Mesendoderm (in vitro differentiated cells): ENCODE measurements at regions not wholly inside any gene's neighbourhood (a gene's known extent, or its start where the extent isn't known, plus 50 kb on each side); places are given as distances from the start of the nearest gene placed in this dataset.
"Not testable (repeated sequence)": the region's sequence is repeated elsewhere in the genome, so short reads cannot be mapped to it uniquely, and the experiment has no call there.

Source experiments
- DNase-seq: peaks from one replicate; pipeline ENCODE4 v3.0.0; 2013
- H2AK5ac ChIP-seq: 2 replicates; pipeline ENCODE4 v1.6.1; 2013; ENCODE audit warnings: low read length, inconsistent platforms
- H2BK120ac ChIP-seq: 2 replicates; pipeline ENCODE4 v1.6.1; 2013; ENCODE audit warnings: low read depth, mild to moderate bottlenecking, low read length, moderate library complexity, mixed read lengths
- H2BK15ac ChIP-seq: replicated peaks from 2 replicates; pipeline ENCODE4 v1.6.1; 2013; ENCODE audit warnings: low read depth, mild to moderate bottlenecking, moderate library complexity
- H2BK5ac ChIP-seq: 2 replicates; pipeline ENCODE4 v1.6.1; 2013; ENCODE audit warnings: low read length, inconsistent platforms
- H3K18ac ChIP-seq: 2 replicates; pipeline ENCODE4 v1.6.1; 2013; ENCODE audit warnings: mild to moderate bottlenecking, low read length, mixed read lengths
- H3K23ac ChIP-seq: one replicate; pipeline ENCODE4 v1.6.1; 2013; ENCODE audit warnings: low read length
- H3K27ac ChIP-seq: 2 replicates; pipeline ENCODE4 v1.5.1; 2013; ENCODE audit warnings: low read depth, mild to moderate bottlenecking, inconsistent platforms, low read length, moderate library complexity
- H3K27me3 ChIP-seq: 2 replicates; pipeline ENCODE4 v1.6.1; 2013; ENCODE audit warnings: low read length, control low read depth, mild to moderate bottlenecking, inconsistent platforms; ENCODE audit not compliant: insufficient read depth, poor library complexity
- H3K36me3 ChIP-seq: 2 replicates; pipeline ENCODE4 v1.6.1; 2013; ENCODE audit warnings: low read length, inconsistent platforms; ENCODE audit not compliant: control insufficient read depth, insufficient read depth
- H3K4ac ChIP-seq: one replicate; pipeline ENCODE4 v1.6.1; 2013; ENCODE audit warnings: low read depth, mild to moderate bottlenecking, low read length, moderate library complexity
- H3K4me1 ChIP-seq: 2 replicates; pipeline ENCODE4 v1.6.1; 2013; ENCODE audit warnings: low read depth, low read length, inconsistent platforms; ENCODE audit not compliant: control insufficient read depth
- H3K4me2 ChIP-seq: 2 replicates; pipeline ENCODE4 v1.6.1; 2013; ENCODE audit warnings: low read length
- H3K4me3 ChIP-seq: 2 replicates; pipeline ENCODE4 v1.5.1; 2013; ENCODE audit warnings: mild to moderate bottlenecking, low read length
- H3K56ac ChIP-seq: one replicate; pipeline ENCODE4 v1.6.1; 2013; ENCODE audit warnings: low read length
- H3K79me1 ChIP-seq: 2 replicates; pipeline ENCODE4 v1.6.1; 2013; ENCODE audit warnings: low read length, inconsistent platforms
- H3K79me2 ChIP-seq: 2 replicates; pipeline ENCODE4 v1.6.1; 2013; ENCODE audit warnings: mild to moderate bottlenecking, low read length; ENCODE audit not compliant: control insufficient read depth, insufficient read depth
- H3K9ac ChIP-seq: 2 replicates; pipeline ENCODE4 v1.6.1; 2013; ENCODE audit warnings: low read length, inconsistent platforms
- H4K5ac ChIP-seq: one replicate; pipeline ENCODE4 v1.6.1; 2013; ENCODE audit warnings: low read length
- H4K8ac ChIP-seq: one replicate; pipeline ENCODE4 v1.6.1; 2013; ENCODE audit warnings: low read depth, mild to moderate bottlenecking, control low read depth, low read length, moderate library complexity
- WGBS: extraction: QIAGEN DNeasy Blood & Tissue Kit; methylation state at CpG from one replicate; pipeline ENCODE4 v1.1.7; 2013; ENCODE audit warnings: low lambda C conversion rate, missing lambda C conversion rate; ENCODE audit not compliant: insufficient coverage; ENCODE audit errors: extremely low coverage; 5-methylcytosine and 5-hydroxymethylcytosine counted together

DNA sequence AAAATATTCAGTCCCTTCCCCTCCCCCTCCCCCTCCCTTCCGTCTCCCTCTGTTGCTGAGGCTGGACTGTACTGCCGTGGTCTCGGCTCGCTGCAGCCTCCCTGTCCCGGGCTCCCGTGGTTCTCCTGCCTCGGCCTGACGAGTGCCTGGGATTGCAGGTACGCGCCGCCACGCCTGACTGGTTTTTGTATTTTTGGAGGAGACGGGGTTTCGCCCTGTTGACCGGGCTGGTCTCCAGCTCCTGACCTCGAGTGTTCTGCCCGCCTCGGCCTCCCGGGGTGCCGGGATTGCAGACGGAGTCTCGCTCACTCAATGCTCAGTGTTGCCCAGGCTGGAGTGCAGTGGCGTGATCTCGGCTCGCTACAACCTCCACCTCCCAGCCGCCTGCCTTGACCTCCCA lies 135.5 kb upstream of the PROKR2 start:
- H3K56ac ChIP-seq, H4K5ac ChIP-seq, H3K18ac ChIP-seq, H3K27me3 ChIP-seq, H3K23ac ChIP-seq, DNase-seq, H3K36me3 ChIP-seq, H2BK5ac ChIP-seq, H3K4me3 ChIP-seq, H2BK120ac ChIP-seq, H3K9ac ChIP-seq, H2BK15ac ChIP-seq, H3K79me1 ChIP-seq, H2AK5ac ChIP-seq, H3K4me1 ChIP-seq, H3K4ac ChIP-seq, H4K8ac ChIP-seq, H3K27ac ChIP-seq, H3K4me2 ChIP-seq, H3K79me2 ChIP-seq: not testable (repeated sequence)
- no CpG with 5 or more reads among the region's 26 CpGs for WGBS

DNA sequence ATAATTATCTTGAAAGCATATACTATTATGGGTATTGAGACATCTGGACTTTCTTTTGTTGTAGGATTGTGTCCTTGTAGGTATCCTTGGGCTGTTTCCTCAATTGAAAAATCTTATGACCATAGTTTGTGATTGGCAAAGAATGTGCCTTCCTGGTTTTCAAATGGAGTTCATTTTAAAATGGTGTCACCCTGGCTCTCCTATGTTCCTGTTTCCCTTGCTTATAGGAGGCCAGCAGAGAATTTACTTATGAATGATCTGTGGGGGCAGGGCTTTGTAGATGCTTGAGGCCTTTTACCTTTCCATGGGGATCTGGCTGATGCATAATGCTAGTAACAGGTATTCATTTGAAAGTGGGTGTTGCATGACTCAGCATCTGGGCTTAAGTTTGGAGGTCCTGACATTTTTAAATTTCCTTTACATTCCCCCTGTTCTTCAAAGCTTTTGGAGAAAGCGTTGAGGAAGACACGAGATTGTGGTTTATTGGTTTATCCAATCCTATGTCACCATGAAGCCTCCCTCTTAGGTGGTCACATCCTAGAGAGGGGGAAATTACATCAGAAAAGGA lies 135.0 kb upstream of the PROKR2 start:
- Histone ChIP-seq H3K27me3 (no peaks in the 10 kb centered on the region), H3K9ac (no peak overlapping the region), H3K4me3 (no peak overlapping the region), H3K27ac (no peak overlapping the region), H3K56ac (no peak overlapping the region), H2BK15ac (no peak overlapping the region), H3K79me1 (no peaks in the 10 kb centered on the region), H3K4me1 (no peaks in the 10 kb centered on the region), H3K36me3 (no peaks in the 10 kb centered on the region), H2BK120ac (no peak overlapping the region), H3K4ac (no peak overlapping the region), H4K5ac (no peak overlapping the region), H3K79me2 (no peaks in the 10 kb centered on the region), H3K18ac (no peak overlapping the region), H2BK5ac (no peak overlapping the region), H3K23ac (no peak overlapping the region), H3K4me2 (no peak overlapping the region), H2AK5ac (no peak overlapping the region), H4K8ac (no peak overlapping the region)
- no peak for DNase-seq
- WGBS = no CpG with 5 or more reads among the region's 2 CpGs

DNA sequence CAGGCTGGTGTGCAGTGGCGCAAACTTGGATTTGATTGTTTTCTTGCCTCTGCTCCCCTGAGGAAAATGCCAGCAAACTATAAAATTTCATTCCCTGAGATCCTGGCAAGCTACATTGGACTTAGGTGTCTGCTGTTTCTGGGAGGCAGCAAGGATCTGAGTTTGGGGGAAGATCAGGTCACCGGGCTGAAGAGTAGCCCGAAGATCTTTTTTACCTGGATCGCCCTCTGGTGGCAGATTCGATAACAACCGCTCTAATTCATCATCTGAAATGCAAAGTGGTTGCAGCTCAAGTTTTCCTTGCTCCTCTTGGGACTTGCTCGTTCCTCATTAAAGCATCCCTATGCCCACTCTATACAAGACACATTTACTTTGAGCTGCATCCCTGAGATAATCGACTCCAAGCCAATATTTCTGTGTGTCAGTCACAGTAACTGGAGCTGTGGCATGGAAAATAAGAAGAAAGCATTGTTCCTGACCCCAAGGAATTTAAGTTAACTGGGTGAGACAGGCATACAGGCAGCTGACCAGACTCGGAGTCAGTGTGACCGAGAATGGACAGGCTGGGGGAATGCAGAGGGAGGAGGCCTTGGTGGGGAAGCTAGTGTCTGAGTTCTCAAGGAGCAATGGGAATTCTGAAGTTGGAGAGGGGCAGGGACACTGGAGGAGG lies 131.8 kb upstream of the PROKR2 start:
- Histone ChIP-seq H3K9ac (no peak overlapping the region), H3K4me3 (no peak overlapping the region), H2AK5ac (no peak overlapping the region), H3K36me3 (no peaks in the 10 kb centered on the region), H2BK120ac (no peak overlapping the region), H2BK5ac (no peak overlapping the region), H3K27me3 (no peaks in the 10 kb centered on the region), H3K56ac (no peak overlapping the region), H4K8ac (no peak overlapping the region), H3K79me1 (no peaks in the 10 kb centered on the region), H3K4ac (no peak overlapping the region), H3K27ac (no peak overlapping the region), H4K5ac (no peak overlapping the region), H3K4me2 (no peak overlapping the region), H3K18ac (no peak overlapping the region), H2BK15ac (no peak overlapping the region), H3K4me1 (no peaks in the 10 kb centered on the region), H3K23ac (no peak overlapping the region), H3K79me2 (no peaks in the 10 kb centered on the region)
- peak; percentile 72 for DNase-seq
- no CpG with 5 or more reads among the region's 10 CpGs for WGBS

DNA sequence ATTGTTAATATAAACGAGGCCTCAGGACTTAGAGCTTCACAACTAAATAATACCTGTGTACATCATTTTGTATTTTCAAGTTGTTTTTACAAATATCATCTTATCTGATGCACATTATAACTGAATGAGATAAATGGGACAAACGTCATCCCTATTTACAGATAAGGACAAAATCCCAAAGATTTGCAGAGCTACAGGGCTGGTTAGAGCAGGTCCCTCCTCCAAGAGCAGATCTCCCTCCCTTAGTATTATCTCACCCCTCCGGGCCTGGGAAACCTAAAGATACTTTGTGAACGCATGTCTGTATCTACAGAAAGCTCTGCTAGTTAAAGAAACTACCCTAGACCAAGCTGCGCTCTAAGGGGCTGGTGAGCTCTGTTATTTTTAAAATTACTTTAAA lies 130.4 kb upstream of the PROKR2 start:
- Histone ChIP-seq H3K23ac (no peak overlapping the region), H4K5ac (no peak overlapping the region), H3K9ac (no peak overlapping the region), H2BK120ac (no peak overlapping the region), H3K79me2 (no peaks in the 10 kb centered on the region), H2BK5ac (no peak overlapping the region), H3K4ac (no peak overlapping the region), H3K27me3 (no peaks in the 10 kb centered on the region), H3K4me2 (no peak overlapping the region), H3K27ac (no peak overlapping the region), H2AK5ac (no peak overlapping the region), H2BK15ac (no peak overlapping the region), H3K79me1 (no peaks in the 10 kb centered on the region), H3K56ac (no peak overlapping the region), H3K4me3 (no peak overlapping the region), H3K4me1 (no peaks in the 10 kb centered on the region), H4K8ac (no peak overlapping the region), H3K36me3 (no peaks in the 10 kb centered on the region), H3K18ac (no peak overlapping the region)
- no peak for DNase-seq
- no CpG with 5 or more reads among the region's 5 CpGs for WGBS

DNA sequence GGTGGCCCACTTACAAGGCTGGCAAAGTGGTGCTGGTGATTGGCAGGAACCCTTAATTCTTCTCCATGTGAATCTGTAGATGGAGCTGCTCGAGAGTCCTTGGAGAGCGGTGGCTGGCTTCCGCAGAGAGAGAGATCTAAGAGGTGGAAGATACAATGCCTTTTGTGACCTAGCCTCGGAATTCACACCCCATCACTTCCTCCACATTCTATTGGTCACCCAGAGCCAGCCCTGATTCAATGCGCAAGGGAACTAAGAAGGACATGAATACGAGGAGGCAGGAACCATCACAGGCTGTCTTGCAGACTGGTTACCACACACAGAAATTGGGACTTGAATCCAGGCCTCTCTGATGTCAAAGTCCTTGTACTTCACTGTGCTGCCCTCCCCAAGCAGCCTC lies 128.9 kb upstream of the PROKR2 start:
- Histone ChIP-seq H3K4me2 (no peak overlapping the region), H2AK5ac (no peak overlapping the region), H3K18ac (no peak overlapping the region), H3K79me1 (no peaks in the 10 kb centered on the region), H3K4me3 (no peak overlapping the region), H3K27ac (no peak overlapping the region), H4K5ac (no peak overlapping the region), H3K79me2 (no peaks in the 10 kb centered on the region), H3K27me3 (no peaks in the 10 kb centered on the region), H3K9ac (no peak overlapping the region), H2BK120ac (no peak overlapping the region), H2BK15ac (no peak overlapping the region), H2BK5ac (no peak overlapping the region), H3K36me3 (no peaks in the 10 kb centered on the region), H3K4me1 (no peaks in the 10 kb centered on the region), H3K4ac (no peak overlapping the region), H3K23ac (no peak overlapping the region), H3K56ac (no peak overlapping the region), H4K8ac (no peak overlapping the region)
- WGBS = no CpG with 5 or more reads among the region's 6 CpGs
- peak; percentile 19 for DNase-seq

DNA sequence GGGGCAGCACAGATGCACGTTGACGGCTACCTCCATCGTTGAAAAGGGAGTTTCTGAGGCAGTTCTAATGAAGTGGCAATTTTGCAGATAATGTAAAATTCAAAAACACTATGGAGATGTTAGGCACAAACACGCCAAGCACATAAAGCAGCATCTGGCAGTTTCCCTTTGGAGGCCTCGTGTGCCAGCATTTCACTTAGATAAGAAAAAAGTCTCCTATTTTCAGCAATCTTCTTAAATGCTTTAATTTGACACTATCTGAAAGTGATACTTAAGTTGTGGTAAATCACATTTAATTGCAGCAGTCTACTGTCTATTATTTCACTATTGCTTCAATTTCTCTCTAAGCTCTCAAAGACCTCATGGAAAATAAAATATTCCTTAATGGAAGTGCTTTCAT lies 125.3 kb upstream of the PROKR2 start:
- Histone ChIP-seq H3K18ac (no peak overlapping the region), H3K4me1 (no peaks in the 10 kb centered on the region), H4K5ac (no peak overlapping the region), H3K56ac (no peak overlapping the region), H3K79me1 (no peaks in the 10 kb centered on the region), H2BK5ac (no peak overlapping the region), H3K36me3 (no peaks in the 10 kb centered on the region), H3K23ac (no peak overlapping the region), H3K4me3 (no peak overlapping the region), H3K79me2 (no peaks in the 10 kb centered on the region), H2AK5ac (no peak overlapping the region), H2BK15ac (no peak overlapping the region), H3K4ac (no peak overlapping the region), H3K4me2 (no peak overlapping the region), H2BK120ac (no peak overlapping the region), H4K8ac (no peak overlapping the region), H3K9ac (no peak overlapping the region), H3K27ac (no peak overlapping the region), H3K27me3 (no peaks in the 10 kb centered on the region)
- WGBS = no CpG with 5 or more reads among the region's 5 CpGs
- DNase-seq = no peak
